ENCODE measurements at regions not wholly inside any gene's neighbourhood (a gene's known extent, or its start where the extent isn't known, plus 50 kb on each side); places are given as distances from the start of the nearest gene placed in this dataset.

- H3K27me3 ChIP-seq (ENCODE audit: control insufficient read depth in 2 of 2, insufficient read depth in 2 of 2, low read length in 2 of 2) = no peaks in the 10 kb centered on the region
- CTCF ChIA-PET = no interaction called here
- FAIRE-seq (no peak), DNase-seq (ENCODE audit: low read depth, low spot score) (no peak)
- no peak for TF ChIP-seq JUN (IDR thresholded peaks at IDR 0.05; ENCODE audit: borderline replicate concordance, insufficient read depth, insufficient read length, low read depth)
- no peak for TF ChIP-seq POLR2AphosphoS5 (IDR thresholded peaks at IDR 0.05; ENCODE audit: insufficient read depth, low read depth, low read length)
- TF ChIP-seq CTCF (IDR thresholded peaks at IDR 0.05; ENCODE audit: extremely low read depth in 1 of 2, insufficient read depth in 1 of 2, low read depth in 1 of 2, low read length in 2 of 2) = no peak
- TF ChIP-seq POLR2A (IDR thresholded peaks at IDR 0.05; ENCODE audit: low read depth, low read length) = no peak
- no peak for TF ChIP-seq MYC (IDR thresholded peaks at IDR 0.05; ENCODE audit: low read depth, low read length)
- H3K79me2 ChIP-seq (ENCODE audit: control insufficient read depth, insufficient read depth, low read length) = no peaks in the 10 kb centered on the region
- dilution Hi-C loops (cut with MboI; ENCODE audit: extremely low pct_ligation_motif_present, low sequenced_read_pairs) (no loop called here), intact Hi-C loops (cut with micrococcal nuclease) (no loop called here)
- H3K36me3 ChIP-seq (ENCODE audit: control insufficient read depth in 2 of 2, extremely low read depth in 1 of 2, insufficient read depth in 2 of 2, low read length in 2 of 2) = no peaks in the 10 kb centered on the region
- H2AFZ ChIP-seq (ENCODE audit: low read depth, low read length) = no peak overlapping the region
- no peak overlapping the region for H3K9ac ChIP-seq (replicated peaks; ENCODE audit: extremely low read depth, insufficient read depth, low read length)
- POLR2A ChIA-PET = no interaction called here
- no peaks in the 10 kb centered on the region for H3K4me1 ChIP-seq (ENCODE audit: control insufficient read depth, extremely low read depth, insufficient read depth, low read length)
- H4K20me1 ChIP-seq (replicated peaks; ENCODE audit: control insufficient read depth, extremely low read depth, insufficient read depth, low read length) = no peaks in the 10 kb centered on the region
- no peak overlapping the region for H3K4me2 ChIP-seq (ENCODE audit: insufficient read depth, low read length)
- no peaks in the 10 kb centered on the region for H3K9me1 ChIP-seq (replicated peaks; ENCODE audit: control insufficient read depth, extremely low read depth, insufficient read depth, low read length)
- no peak overlapping the region for H3K27ac ChIP-seq (ENCODE audit: insufficient read depth, low read depth, low read length)
- no TSS peak for BruUV-seq (replicated peaks)
- H3K9me3 ChIP-seq (replicated peaks; ENCODE audit: control insufficient read depth, insufficient read depth, low read length) = peaks cover 1% of the 10 kb centered on the region
- no peak overlapping the region for H3K4me3 ChIP-seq (replicated peaks in 1 of 3; ENCODE audit: insufficient read depth in 1 of 3, low read depth in 1 of 3, low read length in 3 of 3)
Measured at GRCh38 chr4:59608466-59608865, 1591.7 kb upstream of the ADGRL3 start.

- Histone ChIP-seq H3K79me2 (ENCODE audit: control insufficient read depth, insufficient read depth, low read length) (no peaks in the 10 kb centered on the region), H3K4me3 (replicated peaks in 1 of 3; ENCODE audit: insufficient read depth in 1 of 3, low read depth in 1 of 3, low read length in 3 of 3) (no peak overlapping the region), H3K27ac (ENCODE audit: insufficient read depth, low read depth, low read length) (no peak overlapping the region), H3K9ac (replicated peaks; ENCODE audit: extremely low read depth, insufficient read depth, low read length) (no peak overlapping the region), H3K27me3 (ENCODE audit: control insufficient read depth in 2 of 2, insufficient read depth in 2 of 2, low read length in 2 of 2) (no peaks in the 10 kb centered on the region), H3K4me2 (ENCODE audit: insufficient read depth, low read length) (no peak overlapping the region), H3K9me1 (replicated peaks; ENCODE audit: control insufficient read depth, extremely low read depth, insufficient read depth, low read length) (no peaks in the 10 kb centered on the region), H3K4me1 (ENCODE audit: control insufficient read depth, extremely low read depth, insufficient read depth, low read length) (no peaks in the 10 kb centered on the region), H3K9me3 (replicated peaks; ENCODE audit: control insufficient read depth, insufficient read depth, low read length) (peaks cover 1% of the 10 kb centered on the region), H3K36me3 (ENCODE audit: control insufficient read depth in 2 of 2, extremely low read depth in 1 of 2, insufficient read depth in 2 of 2, low read length in 2 of 2) (no peaks in the 10 kb centered on the region), H4K20me1 (replicated peaks; ENCODE audit: control insufficient read depth, extremely low read depth, insufficient read depth, low read length) (no peaks in the 10 kb centered on the region), H2AFZ (ENCODE audit: low read depth, low read length) (no peak overlapping the region)
- dilution Hi-C loops (cut with MboI; ENCODE audit: extremely low pct_ligation_motif_present, low sequenced_read_pairs) (no loop called here), intact Hi-C loops (cut with micrococcal nuclease) (no loop called here)
- FAIRE-seq (no peak), DNase-seq (ENCODE audit: low read depth, low spot score) (no peak)
- ChIA-PET POLR2A (no interaction called here), CTCF (no interaction called here)
- no TSS peak for BruUV-seq (replicated peaks)
- TF ChIP-seq GATA2 (IDR thresholded peaks at IDR 0.05; ENCODE audit: insufficient read depth, insufficient read length, low read depth, low read length) (no peak), CTCF (IDR thresholded peaks at IDR 0.05; ENCODE audit: extremely low read depth in 1 of 2, insufficient read depth in 1 of 2, low read depth in 1 of 2, low read length in 2 of 2) (no peak), FOS (IDR thresholded peaks at IDR 0.05; ENCODE audit: borderline replicate concordance, insufficient read depth, low read length) (no peak), POLR2AphosphoS5 (IDR thresholded peaks at IDR 0.05; ENCODE audit: insufficient read depth, low read depth, low read length) (no peak), EZH2 (IDR thresholded peaks at IDR 0.05; ENCODE audit: borderline replicate concordance, low read depth, low read length, severe bottlenecking) (no peak), MYC (IDR thresholded peaks at IDR 0.05; ENCODE audit: low read depth, low read length) (no peak), POLR2A (IDR thresholded peaks at IDR 0.05; ENCODE audit: low read depth, low read length) (no peak), MAX (IDR thresholded peaks at IDR 0.05; ENCODE audit: insufficient read depth, insufficient read length) (no peak), JUN (IDR thresholded peaks at IDR 0.05; ENCODE audit: borderline replicate concordance, insufficient read depth, insufficient read length, low read depth) (no peak)
Measured at GRCh38 chr4:59612235-59612634, 1587.9 kb upstream of the ADGRL3 start.
